ENCODE measurements at regions not wholly inside any gene's neighbourhood (a gene's known extent, or its start where the extent isn't known, plus 50 kb on each side); places are given as distances from the start of the nearest gene placed in this dataset.

GRCh38 chr18:1452821-1453220 is 548.1 kb downstream of the ADCYAP1 start:
- TF ChIP-seq, protein P1, sequence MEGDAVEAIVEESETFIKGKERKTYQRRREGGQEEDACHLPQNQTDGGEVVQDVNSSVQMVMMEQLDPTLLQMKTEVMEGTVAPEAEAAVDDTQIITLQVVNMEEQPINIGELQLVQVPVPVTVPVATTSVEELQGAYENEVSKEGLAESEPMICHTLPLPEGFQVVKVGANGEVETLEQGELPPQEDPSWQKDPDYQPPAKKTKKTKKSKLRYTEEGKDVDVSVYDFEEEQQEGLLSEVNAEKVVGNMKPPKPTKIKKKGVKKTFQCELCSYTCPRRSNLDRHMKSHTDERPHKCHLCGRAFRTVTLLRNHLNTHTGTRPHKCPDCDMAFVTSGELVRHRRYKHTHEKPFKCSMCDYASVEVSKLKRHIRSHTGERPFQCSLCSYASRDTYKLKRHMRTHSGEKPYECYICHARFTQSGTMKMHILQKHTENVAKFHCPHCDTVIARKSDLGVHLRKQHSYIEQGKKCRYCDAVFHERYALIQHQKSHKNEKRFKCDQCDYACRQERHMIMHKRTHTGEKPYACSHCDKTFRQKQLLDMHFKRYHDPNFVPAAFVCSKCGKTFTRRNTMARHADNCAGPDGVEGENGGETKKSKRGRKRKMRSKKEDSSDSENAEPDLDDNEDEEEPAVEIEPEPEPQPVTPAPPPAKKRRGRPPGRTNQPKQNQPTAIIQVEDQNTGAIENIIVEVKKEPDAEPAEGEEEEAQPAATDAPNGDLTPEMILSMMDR (IDR thresholded peaks at IDR 0.05; ENCODE audit: borderline replicate concordance, extremely low read depth, low read length, poor library complexity, severe bottlenecking) = no peak
- no peak for TF ChIP-seq EZH2 (IDR thresholded peaks at IDR 0.05; ENCODE audit: borderline replicate concordance, low read depth, low read length, severe bottlenecking)

Data from DND-41 (cell line).